Activated CD4-positive, alpha-beta memory T cell treated with anti-CD3 and anti-CD28 coated beads for 36 hours (primary cell): ENCODE measurements at regions not wholly inside any gene's neighbourhood (a gene's known extent, or its start where the extent isn't known, plus 50 kb on each side); places are given as distances from the start of the nearest gene placed in this dataset.

Source experiments
- CTCF ChIA-PET: fragments of 350-600 bp; sonication (Branson Sonifier 250); formaldehyde crosslinking; loops from one replicate; lab custom pipeline; 2021; ENCODE audit warnings: antibody characterized with exemption, inconsistent platforms; lab: Charles Lee
- POLR2A ChIA-PET: fragments of 350-600 bp; sonication (Branson Sonifier 250); formaldehyde crosslinking; loops from one replicate; lab custom pipeline; 2021; ENCODE audit warnings: antibody characterized with exemption; lab: Charles Lee
- DNase-seq: peaks from one replicate; pipeline ENCODE4 v3.0.0-alpha.2; 2020
- H3K27ac Mint-ChIP-seq: one replicate; pipeline ENCODE4 v1.8.0; 2021; ENCODE audit warnings: mixed read lengths
- H3K27me3 Mint-ChIP-seq: one replicate; pipeline ENCODE4 v1.8.0; 2021; ENCODE audit warnings: mixed read lengths
- H3K36me3 Mint-ChIP-seq: one replicate; pipeline ENCODE4 v1.8.0; 2021; ENCODE audit warnings: mixed read lengths
- H3K4me1 Mint-ChIP-seq: one replicate; pipeline ENCODE4 v1.8.0; 2021; ENCODE audit warnings: low read depth, mixed read lengths
- H3K4me3 Mint-ChIP-seq: one replicate; pipeline ENCODE4 v1.8.0; 2021; ENCODE audit warnings: mild to moderate bottlenecking, mixed read lengths
- H3K9me3 Mint-ChIP-seq: one replicate; pipeline ENCODE4 v1.8.0; 2021; ENCODE audit warnings: mixed read lengths
- intact Hi-C: fragments of 100-400 bp; cut with micrococcal nuclease; formaldehyde crosslinking; loops from one replicate; pipeline ENCODE4 v1.15.1; 2023

DNA sequence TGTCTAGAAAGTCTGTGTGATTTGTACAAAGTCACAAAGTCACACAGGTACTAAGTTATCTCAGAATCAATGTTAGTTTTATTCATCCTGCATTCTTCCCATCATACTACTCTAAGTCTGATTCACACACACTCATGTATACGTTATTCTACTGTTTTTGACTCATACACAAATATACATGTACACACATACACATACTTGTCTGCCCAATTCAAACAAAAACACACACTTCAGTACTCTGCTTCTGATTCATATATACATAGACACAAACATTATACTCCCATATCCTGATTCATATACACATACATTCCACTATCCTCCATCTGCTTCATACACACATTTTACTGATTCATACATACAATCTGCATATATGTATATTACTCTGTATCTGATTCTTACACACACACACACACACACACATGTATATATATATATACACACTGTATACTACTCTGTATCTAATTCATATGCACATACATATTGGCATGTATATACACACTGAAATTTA is 69.3 kb downstream of the KLF12 start:
- CTCF ChIA-PET: no interaction called here
- Mint-ChIP-seq H3K27ac (peak overlapping the region; percentile 18), H3K4me1 (peaks cover 89% of the 10 kb centered on the region), H3K27me3 (no peaks in the 10 kb centered on the region), H3K9me3 (no peaks in the 10 kb centered on the region), H3K4me3 (no peak overlapping the region), H3K36me3 (peaks cover 6% of the 10 kb centered on the region)
- DNase-seq: no peak
- POLR2A ChIA-PET: no interaction called here
- intact Hi-C loops: loop anchor here (5.0 to 10.0 kb wide), 4 partner anchors 198 to 1260 kb away; no protein-coding TSS in a partner anchor

DNA sequence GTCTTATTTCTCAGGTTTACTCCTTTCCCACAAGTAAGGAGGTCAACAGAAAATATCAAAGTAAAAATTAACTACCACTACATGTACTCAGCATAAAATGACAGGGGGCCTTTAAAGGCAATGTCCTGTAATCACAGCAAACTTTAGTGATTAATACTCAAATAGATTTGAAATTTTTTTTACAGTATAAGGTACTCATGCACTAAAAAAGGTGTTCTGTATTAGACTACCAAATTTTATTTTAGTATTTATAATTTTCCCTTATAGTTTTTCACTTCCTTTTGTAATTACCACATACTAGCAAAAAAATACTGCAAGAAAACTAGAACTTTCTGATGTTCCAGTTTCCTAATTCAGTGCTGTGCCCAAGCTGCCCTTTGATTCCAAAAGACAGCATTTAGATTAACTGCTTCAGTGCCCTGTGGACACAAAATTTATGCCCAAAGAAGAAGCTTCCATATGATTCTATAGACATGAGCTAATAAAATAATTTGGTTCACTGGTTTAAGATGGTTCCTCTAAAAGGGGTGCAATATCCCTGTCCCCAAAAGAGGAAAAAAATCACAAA is 70.6 kb downstream of the KLF12 start:
- DNase-seq: no peak
- H3K4me1 Mint-ChIP-seq: peaks cover 88% of the 10 kb centered on the region
- H3K36me3 Mint-ChIP-seq: peaks cover 11% of the 10 kb centered on the region
- POLR2A ChIA-PET: interaction anchor here (0.7 to 2.3 kb wide), 5 partner anchors 10 to 72 kb away, joined by 3 to 15 read pairs (median 3); partner anchors contain the start of gene KLF12
- CTCF ChIA-PET: interaction anchor here (0.9 to 2.2 kb wide), 4 partner anchors 10 to 223 kb away, joined by 3 to 14 read pairs (median 3); no protein-coding TSS in a partner anchor
- H3K4me3 Mint-ChIP-seq: no peak overlapping the region
- no peaks in the 10 kb centered on the region for H3K27me3 Mint-ChIP-seq
- H3K9me3 Mint-ChIP-seq: no peaks in the 10 kb centered on the region
- peak overlapping the region; percentile 94 for H3K27ac Mint-ChIP-seq
- intact Hi-C loops: loop anchor here (1.0 to 10.0 kb wide), 10 partner anchors 13 to 1261 kb away; no protein-coding TSS in a partner anchor

DNA sequence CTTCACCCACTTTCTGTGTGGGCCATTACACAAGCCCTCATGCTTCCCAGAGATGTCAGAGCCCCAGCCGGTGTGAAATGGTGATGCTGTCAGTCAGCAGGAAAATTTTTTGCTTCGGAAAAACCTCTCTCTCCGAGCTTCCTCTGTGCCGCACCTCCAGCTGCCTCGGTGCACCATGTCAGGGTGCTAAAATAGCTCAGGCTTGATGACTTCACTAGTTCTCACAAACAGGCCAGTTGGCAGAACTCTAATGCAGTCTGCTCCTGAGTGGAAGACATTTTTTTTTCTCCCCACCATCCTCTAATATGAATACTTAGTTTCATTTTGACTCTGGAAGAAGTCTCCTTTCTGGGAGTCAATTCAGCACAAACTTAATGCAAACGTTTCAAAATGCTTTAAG is 71.3 kb downstream of the KLF12 start:
- peak; percentile 75 for DNase-seq
- intact Hi-C loops: loop anchor here (1.0 to 10.0 kb wide), 13 partner anchors 14 to 1262 kb away; no protein-coding TSS in a partner anchor
- no peaks in the 10 kb centered on the region for H3K27me3 Mint-ChIP-seq
- ChIA-PET POLR2A (interaction anchor here (0.7 to 2.3 kb wide), 6 partner anchors 11 to 77 kb away, joined by 3 to 15 read pairs (median 4); partner anchors contain the start of gene KLF12), CTCF (interaction anchor here (0.9 to 2.2 kb wide), 5 partner anchors 9 to 224 kb away, joined by 3 to 14 read pairs (median 3); no protein-coding TSS in a partner anchor)
- peaks cover 84% of the 10 kb centered on the region for H3K4me1 Mint-ChIP-seq
- H3K9me3 Mint-ChIP-seq: no peaks in the 10 kb centered on the region
- H3K36me3 Mint-ChIP-seq: peaks cover 11% of the 10 kb centered on the region
- H3K27ac Mint-ChIP-seq: peak overlapping the region; percentile 94
- peak overlapping the region; percentile 72 for H3K4me3 Mint-ChIP-seq

DNA sequence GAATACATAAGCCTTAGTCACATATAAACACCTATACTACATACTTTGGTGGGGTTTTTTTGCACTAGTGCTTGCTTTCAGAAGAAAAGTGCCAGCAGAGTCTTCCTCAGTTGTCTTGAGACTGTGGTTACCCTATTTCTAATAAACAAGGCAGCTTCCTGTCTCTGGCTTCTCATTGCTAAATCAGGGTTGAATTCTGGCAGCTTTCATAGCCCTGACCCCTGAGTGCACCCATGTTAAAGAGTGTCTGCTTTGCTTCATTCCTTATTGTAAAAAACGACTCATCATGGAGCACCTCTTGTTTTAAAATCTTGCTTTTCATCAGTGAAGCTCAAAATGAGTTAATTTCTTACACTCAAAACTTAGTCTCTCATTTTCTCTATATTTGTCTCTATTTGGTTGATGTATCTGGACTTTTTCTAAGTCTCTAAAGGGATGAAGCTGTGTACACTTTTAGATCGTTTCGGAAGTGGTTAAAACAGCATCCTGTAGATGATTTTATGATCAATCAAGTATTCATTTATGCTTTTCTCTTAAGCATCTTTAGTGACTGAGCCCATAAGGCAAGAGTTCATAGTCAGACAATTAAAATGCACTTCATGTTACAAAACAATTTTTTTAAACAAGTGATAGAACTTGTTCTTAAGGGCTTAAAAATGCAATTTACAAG is 72.1 kb downstream of the KLF12 start:
- Mint-ChIP-seq H3K36me3 (peaks cover 13% of the 10 kb centered on the region), H3K27me3 (no peaks in the 10 kb centered on the region), H3K9me3 (no peaks in the 10 kb centered on the region), H3K4me1 (peaks cover 83% of the 10 kb centered on the region), H3K4me3 (peak overlapping the region; percentile 72), H3K27ac (peak overlapping the region; percentile 94)
- ChIA-PET POLR2A (interaction anchor here (1.1 to 2.3 kb wide), 5 partner anchors 9 to 76 kb away, joined by 3 to 15 read pairs (median 4); partner anchors contain the start of gene KLF12), CTCF (interaction anchor here (1.0 to 2.2 kb wide), 4 partner anchors 8 to 224 kb away, joined by 3 to 14 read pairs (median 4); no protein-coding TSS in a partner anchor)
- peak; percentile 39 for DNase-seq
- intact Hi-C loops: loop anchor here (1.0 to 10.0 kb wide), 12 partner anchors 15 to 1263 kb away; no protein-coding TSS in a partner anchor

DNA sequence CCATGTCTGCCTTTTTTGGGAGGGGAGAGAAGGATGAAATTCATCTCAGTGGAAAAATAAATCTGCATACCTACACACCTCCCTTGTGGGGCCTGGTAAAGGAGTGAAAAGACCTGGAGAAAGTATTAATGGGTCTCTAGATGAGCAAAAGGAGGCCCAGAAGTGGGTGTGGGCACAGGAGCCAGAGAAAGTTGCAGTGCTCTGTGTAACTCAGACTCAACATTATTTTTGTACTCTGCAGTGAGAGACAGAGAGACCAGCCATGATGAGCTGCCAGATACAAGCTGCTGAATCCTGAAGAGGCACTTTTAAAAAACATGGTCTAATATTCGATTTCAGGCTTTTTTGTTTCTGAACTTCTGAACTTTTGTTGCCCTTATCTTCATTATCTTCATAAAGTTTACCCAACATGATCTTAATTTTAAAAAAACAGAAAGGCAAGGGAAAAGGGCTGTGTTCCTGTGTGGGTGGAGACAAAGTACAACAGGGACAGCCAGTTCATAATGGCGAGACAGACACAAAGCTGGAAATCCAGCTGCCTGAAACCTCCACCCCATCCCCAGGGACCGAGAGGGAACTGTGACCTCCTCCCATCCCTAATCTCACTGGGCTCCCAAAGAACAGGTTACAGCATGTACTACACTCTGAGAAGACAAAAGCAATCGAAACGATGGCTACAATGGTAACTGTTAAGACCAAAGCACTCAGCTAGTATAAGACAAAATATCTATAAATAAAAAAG is 77.2 kb downstream of the KLF12 start:
- peaks cover 85% of the 10 kb centered on the region for H3K4me1 Mint-ChIP-seq

DNA sequence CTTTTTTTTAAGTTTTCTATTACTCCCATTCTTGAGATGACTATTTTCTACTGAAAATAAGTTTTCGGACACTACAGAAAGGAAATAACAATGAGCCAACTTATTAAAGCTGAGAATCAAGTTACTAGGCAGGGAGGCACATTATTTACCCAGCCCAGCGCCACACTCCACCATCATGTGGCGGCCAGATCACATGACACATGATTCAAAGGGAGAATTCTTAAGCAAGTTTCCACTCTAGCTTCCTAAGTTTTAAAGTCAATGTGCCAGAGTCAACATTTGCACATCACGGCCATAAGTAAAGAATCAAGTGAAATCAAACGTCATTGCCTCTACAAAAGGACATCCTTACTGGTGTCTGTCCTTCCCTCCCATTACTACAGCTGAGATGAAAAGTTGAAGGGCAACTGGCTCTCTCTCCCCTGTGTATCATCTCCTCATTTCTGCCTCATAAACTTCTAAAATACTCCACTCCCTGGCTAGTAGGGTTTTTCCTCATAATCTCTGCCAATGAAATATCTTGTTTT is 81.7 kb downstream of the KLF12 start:
- peaks cover 6% of the 10 kb centered on the region for H3K9me3 Mint-ChIP-seq
- no peak overlapping the region for H3K4me3 Mint-ChIP-seq
- POLR2A ChIA-PET: no interaction called here
- H3K27ac Mint-ChIP-seq: peak overlapping the region; percentile 44
- peaks cover 94% of the 10 kb centered on the region for H3K4me1 Mint-ChIP-seq
- intact Hi-C loops: no loop called here
- peak; percentile 59 for DNase-seq
- peaks cover 5% of the 10 kb centered on the region for H3K36me3 Mint-ChIP-seq
- CTCF ChIA-PET: no interaction called here
- no peaks in the 10 kb centered on the region for H3K27me3 Mint-ChIP-seq

More for the DNA sequence above, 77.2 kb downstream of the KLF12 start:
- no peak overlapping the region for H3K4me3 Mint-ChIP-seq
- intact Hi-C loops: no loop called here
- DNase-seq: no peak
- no peak overlapping the region for H3K27ac Mint-ChIP-seq
- H3K36me3 Mint-ChIP-seq: peaks cover 15% of the 10 kb centered on the region
- ChIA-PET CTCF (interaction anchor here (0.6 to 1.3 kb wide), 3 partner anchors 16 to 250 kb away, joined by 3 read pairs; no protein-coding TSS in a partner anchor), POLR2A (no interaction called here)
- peaks cover 6% of the 10 kb centered on the region for H3K9me3 Mint-ChIP-seq
- H3K27me3 Mint-ChIP-seq: no peaks in the 10 kb centered on the region

DNA sequence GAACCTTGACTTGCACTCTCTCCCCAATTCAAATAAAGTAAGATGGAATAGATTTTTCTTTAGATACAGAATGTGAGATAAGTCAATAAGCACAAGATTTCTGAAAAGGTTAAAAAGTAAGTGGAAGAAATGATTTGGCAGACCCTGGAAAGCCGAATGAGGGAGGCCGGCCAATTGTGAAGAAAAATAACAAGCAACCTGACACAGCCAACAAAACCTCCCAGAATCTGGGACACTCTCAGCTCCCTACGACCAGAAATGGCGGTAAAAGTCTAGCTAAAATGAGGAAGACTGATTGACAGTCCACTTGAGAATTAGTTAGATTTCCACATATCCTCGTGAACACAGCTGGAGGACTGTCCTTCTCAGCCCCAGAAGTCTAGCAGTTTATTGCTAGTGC is 85.4 kb downstream of the KLF12 start:
- DNase-seq: no peak
- Mint-ChIP-seq H3K36me3 (peaks cover 7% of the 10 kb centered on the region), H3K27me3 (no peaks in the 10 kb centered on the region), H3K9me3 (peaks cover 6% of the 10 kb centered on the region), H3K27ac (no peak overlapping the region), H3K4me3 (no peak overlapping the region), H3K4me1 (peaks cover 74% of the 10 kb centered on the region)
- ChIA-PET POLR2A (no interaction called here), CTCF (no interaction called here)
- intact Hi-C loops: no loop called here

DNA sequence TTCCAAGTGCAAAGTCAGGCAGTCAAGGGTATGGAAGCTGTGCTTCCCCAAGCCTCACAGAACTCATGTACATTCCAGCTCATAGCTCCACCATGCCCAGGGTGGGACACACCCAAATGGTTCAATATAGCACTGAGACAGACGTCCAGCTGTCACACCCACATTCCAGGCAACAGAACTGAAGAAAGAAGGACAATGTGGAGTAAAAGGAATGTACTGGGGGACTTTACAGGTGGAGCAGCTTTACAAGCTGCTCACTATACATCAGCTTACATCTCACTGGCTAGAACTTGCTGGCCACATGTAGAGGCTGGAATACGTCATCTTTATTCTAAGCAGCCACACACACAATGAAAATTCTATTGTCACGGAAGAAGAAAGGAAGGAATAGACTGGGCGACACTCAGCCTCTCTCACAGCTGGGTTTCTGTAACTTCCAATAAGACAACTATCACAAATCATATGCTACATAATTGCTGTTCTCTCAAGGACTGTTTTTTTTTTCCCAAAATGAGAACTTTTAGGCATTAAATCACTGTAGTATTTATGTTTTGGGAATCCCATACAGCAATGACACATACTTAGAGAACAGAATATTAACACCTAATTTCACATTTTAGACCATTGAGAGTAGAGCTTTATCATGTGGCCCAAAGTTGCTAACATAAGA is 86.1 kb downstream of the KLF12 start:
- ChIA-PET POLR2A (no interaction called here), CTCF (no interaction called here)
- DNase-seq: no peak
- Mint-ChIP-seq H3K36me3 (peaks cover 7% of the 10 kb centered on the region), H3K4me3 (no peak overlapping the region), H3K27ac (no peak overlapping the region), H3K9me3 (peaks cover 6% of the 10 kb centered on the region), H3K4me1 (peaks cover 75% of the 10 kb centered on the region), H3K27me3 (no peaks in the 10 kb centered on the region)
- intact Hi-C loops: no loop called here

DNA sequence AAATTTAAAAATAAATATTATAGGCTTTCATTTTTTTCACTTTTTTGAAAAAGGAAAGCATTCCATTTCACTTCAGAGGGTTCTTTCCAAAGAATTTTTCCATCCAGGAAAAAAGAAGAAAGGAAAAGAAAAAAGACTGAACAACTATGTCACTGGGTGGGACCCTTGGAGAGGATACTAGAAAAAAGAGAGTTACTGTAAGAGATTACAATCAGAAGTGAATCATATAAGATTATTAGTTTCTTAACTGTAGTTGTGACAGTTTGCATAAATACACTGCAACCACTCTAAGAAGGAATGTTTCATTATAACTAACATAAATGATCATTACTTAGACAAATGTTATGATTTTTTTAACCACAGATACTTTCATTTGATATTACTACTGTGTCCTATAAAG is 87.8 kb downstream of the KLF12 start:
- ChIA-PET POLR2A (no interaction called here), CTCF (no interaction called here)
- Mint-ChIP-seq H3K9me3 (no peaks in the 10 kb centered on the region), H3K36me3 (peaks cover 4% of the 10 kb centered on the region), H3K4me3 (no peak overlapping the region), H3K27ac (no peak overlapping the region), H3K4me1 (peaks cover 71% of the 10 kb centered on the region), H3K27me3 (no peaks in the 10 kb centered on the region)
- DNase-seq: no peak
- intact Hi-C loops: no loop called here

DNA sequence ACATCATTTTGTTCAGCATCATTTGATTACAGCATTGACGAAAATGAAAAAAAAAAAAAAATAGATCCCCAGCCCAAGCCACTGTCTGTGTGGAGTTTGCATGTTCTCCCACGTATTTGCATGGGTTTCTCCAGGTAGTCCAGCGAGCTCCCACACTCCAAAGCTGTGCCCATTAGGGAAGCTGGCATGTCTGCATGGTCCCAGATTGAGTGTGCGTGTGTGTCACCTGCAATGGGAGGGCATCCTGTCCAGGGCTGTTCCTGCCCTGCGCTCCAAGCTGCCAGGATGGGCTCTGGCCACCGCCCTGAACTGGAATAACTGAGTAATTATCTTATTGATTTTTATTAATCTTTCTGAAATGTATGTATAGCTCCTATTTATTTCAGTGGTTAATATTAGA is 88.6 kb downstream of the KLF12 start:
- no peak overlapping the region for H3K4me3 Mint-ChIP-seq

DNA sequence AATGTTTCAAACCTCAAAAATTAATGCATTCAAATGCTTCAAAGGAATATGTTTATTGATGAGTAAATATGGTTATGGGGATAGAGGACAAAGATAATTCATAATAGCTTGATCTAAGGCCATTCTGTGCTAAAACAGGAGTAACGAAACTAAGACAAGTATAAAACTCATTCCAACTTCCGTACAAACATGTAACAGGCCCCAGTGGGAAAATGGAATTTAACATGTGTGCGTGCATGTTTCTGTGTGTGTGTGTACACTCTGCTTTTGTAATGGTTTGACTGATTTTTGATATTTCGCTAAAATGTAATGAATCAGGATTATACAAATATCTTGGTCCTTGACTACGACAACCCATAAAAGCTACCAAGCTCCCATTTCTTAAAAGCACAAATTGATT is 91.0 kb downstream of the KLF12 start:
- H3K27me3 Mint-ChIP-seq: no peaks in the 10 kb centered on the region
- H3K27ac Mint-ChIP-seq: no peak overlapping the region
- no peak for DNase-seq
- H3K9me3 Mint-ChIP-seq: no peaks in the 10 kb centered on the region
- peaks cover 59% of the 10 kb centered on the region for H3K4me1 Mint-ChIP-seq
- H3K36me3 Mint-ChIP-seq: peaks cover 4% of the 10 kb centered on the region
- H3K4me3 Mint-ChIP-seq: no peak overlapping the region
- ChIA-PET POLR2A (no interaction called here), CTCF (no interaction called here)
- intact Hi-C loops: no loop called here

More for the DNA sequence above, 88.6 kb downstream of the KLF12 start:
- Mint-ChIP-seq H3K27me3 (no peaks in the 10 kb centered on the region), H3K27ac (no peak overlapping the region), H3K36me3 (peaks cover 4% of the 10 kb centered on the region), H3K9me3 (no peaks in the 10 kb centered on the region), H3K4me1 (peaks cover 70% of the 10 kb centered on the region)
- intact Hi-C loops: no loop called here
- ChIA-PET POLR2A (no interaction called here), CTCF (no interaction called here)
- no peak for DNase-seq
